ENCODE measurements at regions not wholly inside any gene's neighbourhood (a gene's known extent, or its start where the extent isn't known, plus 50 kb on each side); places are given as distances from the start of the nearest gene placed in this dataset.

- TF ChIP-seq CTCF (IDR thresholded peaks at IDR 0.05): no peak
- TF ChIP-seq EP300 (IDR thresholded peaks at IDR 0.05): no peak
- TF ChIP-seq POLR2AphosphoS5 (IDR thresholded peaks at IDR 0.05): no peak
- TF ChIP-seq POLR2A (IDR thresholded peaks at IDR 0.05): no peak
These were observed 401.3 kb downstream of the ZFHX3 start for GRCh38 chr16:72646615-72647014.

Data from upper lobe of left lung (tissue), 4 donors.